ENCODE measurements at regions not wholly inside any gene's neighbourhood (a gene's known extent, or its start where the extent isn't known, plus 50 kb on each side); places are given as distances from the start of the nearest gene placed in this dataset.

- DNase-seq (ENCODE audit: low spot score) = peak; percentile 4
Measured at GRCh38 chr18:38966841-38967240, 1401.2 kb upstream of the CELF4 start.

- no peak for DNase-seq (ENCODE audit: low spot score)
Measured at GRCh38 chr18:38963943-38964660, 1398.5 kb upstream of the CELF4 start.

GRCh38 chr18:38961880-38962279 is 1396.3 kb upstream of the CELF4 start:
- DNase-seq (ENCODE audit: low spot score) = no peak

GRCh38 chr18:38957736-38958135 is 1392.1 kb upstream of the CELF4 start:
- no peak for DNase-seq (ENCODE audit: low spot score)

- no peak for DNase-seq (ENCODE audit: low spot score)
Measured at GRCh38 chr18:38956068-38956467, 1390.5 kb upstream of the CELF4 start.

- no peak for DNase-seq (ENCODE audit: low spot score)
Measured at GRCh38 chr18:38951633-38952032, 1386.0 kb upstream of the CELF4 start.

- DNase-seq (ENCODE audit: low spot score) = no peak
Measured at GRCh38 chr18:38948436-38948835, 1382.8 kb upstream of the CELF4 start.

GRCh38 chr18:38944446-38945024 is 1378.9 kb upstream of the CELF4 start:
- no peak for DNase-seq (ENCODE audit: low spot score)

- DNase-seq (ENCODE audit: low spot score) = no peak
Measured at GRCh38 chr18:38941711-38942561, 1376.3 kb upstream of the CELF4 start.

- DNase-seq (ENCODE audit: low spot score) = peak; percentile 30
Measured at GRCh38 chr18:38940863-38941531, 1375.4 kb upstream of the CELF4 start.

- no peak for DNase-seq (ENCODE audit: low spot score)
Measured at GRCh38 chr18:38940475-38940862, 1374.9 kb upstream of the CELF4 start.

- DNase-seq (ENCODE audit: low spot score) = no peak
Measured at GRCh38 chr18:38933910-38934510, 1368.4 kb upstream of the CELF4 start.

GRCh38 chr18:38933322-38933721 is 1367.7 kb upstream of the CELF4 start:
- no peak for DNase-seq (ENCODE audit: low spot score)

- no peak for DNase-seq (ENCODE audit: low spot score)
Measured at GRCh38 chr18:38932752-38933151, 1367.2 kb upstream of the CELF4 start.

- no peak for DNase-seq (ENCODE audit: low spot score)
Measured at GRCh38 chr18:38931754-38932050, 1366.1 kb upstream of the CELF4 start.

GRCh38 chr18:38930881-38931753 is 1365.5 kb upstream of the CELF4 start:
- no peak for DNase-seq (ENCODE audit: low spot score)

GRCh38 chr18:38923540-38923939 is 1357.9 kb upstream of the CELF4 start:
- DNase-seq (ENCODE audit: low spot score) = no peak

GRCh38 chr18:38923126-38923525 is 1357.5 kb upstream of the CELF4 start:
- DNase-seq (ENCODE audit: low spot score) = no peak

- DNase-seq (ENCODE audit: low spot score) = no peak
Measured at GRCh38 chr18:38909972-38910371, 1344.4 kb upstream of the CELF4 start.

GRCh38 chr18:38902796-38903195 is 1337.2 kb upstream of the CELF4 start:
- no peak for DNase-seq (ENCODE audit: low spot score)

- no peak for DNase-seq (ENCODE audit: low spot score)
Measured at GRCh38 chr18:38900445-38900844, 1334.8 kb upstream of the CELF4 start.

Data from kidney capillary endothelial cell (primary cell).